Psoas muscle (tissue), 7 donors: ENCODE measurements at regions not wholly inside any gene's neighbourhood (a gene's known extent, or its start where the extent isn't known, plus 50 kb on each side); places are given as distances from the start of the nearest gene placed in this dataset.

Experiments
- ATAC-seq, 4 donors: fragments of 200-7000 bp; cut with Tn5 transposase; one replicate each; pipeline ENCODE4 v1.9.1; 2020; ENCODE audit warnings: moderate library complexity in 3 of 4, mild to moderate bottlenecking in 2 of 4
- DNase-seq, 2 donors: peaks; one replicate each; pipeline ENCODE4 v3.0.0-alpha.2; 2020
- H3K27ac ChIP-seq: fragments of 200-600 bp; one replicate; pipeline ENCODE4 v1.8.0; 2022
- H3K27me3 ChIP-seq, 3 donors: fragments of 200-600 bp in 1 of 3; one replicate each; pipeline versions ENCODE4 v1.6.1 to v1.8.0; 2013 to 2022; ENCODE audit warnings: low read length in 2 of 3, mild to moderate bottlenecking in 2 of 3, moderate library complexity in 1 of 3; ENCODE audit not compliant: insufficient read depth in 3 of 3
- H3K36me3 ChIP-seq, 2 donors: fragments of 200-600 bp in 1 of 2; one replicate each; pipeline versions ENCODE4 v1.6.1 to v1.8.0; 2013 to 2022; ENCODE audit warnings: low read depth in 1 of 2, mild to moderate bottlenecking in 1 of 2, moderate library complexity in 1 of 2; ENCODE audit not compliant: insufficient read depth in 1 of 2
- H3K4me1 ChIP-seq: fragments of 200-600 bp; one replicate; pipeline ENCODE4 v1.8.0; 2022
- H3K4me3 ChIP-seq: fragments of 200-600 bp; one replicate; pipeline ENCODE4 v1.8.0; 2022; ENCODE audit warnings: mild to moderate bottlenecking
- H3K9me3 ChIP-seq: fragments of 200-600 bp; one replicate; pipeline ENCODE4 v1.8.0; 2022
- WGBS, 3 donors: extraction: QIAGEN DNeasy Blood & Tissue Kit; methylation state at CpG; one replicate each; pipeline versions ENCODE4 v1.1.6 to v1.1.7; 2013; 5-methylcytosine and 5-hydroxymethylcytosine counted together
- intact Hi-C, 2 donors: fragments of 100-400 bp; cut with DNase I; formaldehyde crosslinking; loops; one replicate each; pipeline versions ENCODE4 v1.11.0 to v1.14.2; 2022
- TF ChIP-seq, protein P1 (sequence below): fragments of 200-600 bp; IDR thresholded peaks from one replicate; pipeline ENCODE4 v1.8.0; 2022; ENCODE audit warnings: antibody characterized with exemption
- donor health status: healthy with polysubstance abuse.
- donor health status: DM: no; HTN: no; CAD: no; lungs with moderate emphysema.
- donor health status: Bipolar disorder and iron deficiency.
- donor health status: healthy.
- donor health status: DM: yes; HTN: yes; CAD: no.
- donor health status: DM: no; HTN: no; CAD: no.
- donor health status: DM: yes; HTN: yes; CAD: no.

GRCh38 chr13:107461751-107462150 lies 753.6 kb downstream of the LIG4 start:
- no peak for DNase-seq
- no peaks in the 10 kb centered on the region for H3K36me3 ChIP-seq
- no peaks in the 10 kb centered on the region for H3K9me3 ChIP-seq
- WGBS, 3 donors, result 61 to 78% (median 74%) methylated on average over 1 of the region's 1 CpG
- intact Hi-C loops, result no loop called here
- H3K4me1 ChIP-seq, result no peaks in the 10 kb centered on the region
- H3K27ac ChIP-seq, result no peak overlapping the region
- no peak overlapping the region for H3K4me3 ChIP-seq
- TF ChIP-seq, protein P1, sequence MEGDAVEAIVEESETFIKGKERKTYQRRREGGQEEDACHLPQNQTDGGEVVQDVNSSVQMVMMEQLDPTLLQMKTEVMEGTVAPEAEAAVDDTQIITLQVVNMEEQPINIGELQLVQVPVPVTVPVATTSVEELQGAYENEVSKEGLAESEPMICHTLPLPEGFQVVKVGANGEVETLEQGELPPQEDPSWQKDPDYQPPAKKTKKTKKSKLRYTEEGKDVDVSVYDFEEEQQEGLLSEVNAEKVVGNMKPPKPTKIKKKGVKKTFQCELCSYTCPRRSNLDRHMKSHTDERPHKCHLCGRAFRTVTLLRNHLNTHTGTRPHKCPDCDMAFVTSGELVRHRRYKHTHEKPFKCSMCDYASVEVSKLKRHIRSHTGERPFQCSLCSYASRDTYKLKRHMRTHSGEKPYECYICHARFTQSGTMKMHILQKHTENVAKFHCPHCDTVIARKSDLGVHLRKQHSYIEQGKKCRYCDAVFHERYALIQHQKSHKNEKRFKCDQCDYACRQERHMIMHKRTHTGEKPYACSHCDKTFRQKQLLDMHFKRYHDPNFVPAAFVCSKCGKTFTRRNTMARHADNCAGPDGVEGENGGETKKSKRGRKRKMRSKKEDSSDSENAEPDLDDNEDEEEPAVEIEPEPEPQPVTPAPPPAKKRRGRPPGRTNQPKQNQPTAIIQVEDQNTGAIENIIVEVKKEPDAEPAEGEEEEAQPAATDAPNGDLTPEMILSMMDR, result no peak
- ATAC-seq, result no peak
- no peaks in the 10 kb centered on the region for H3K27me3 ChIP-seq

GRCh38 chr13:107459430-107459829 lies 755.9 kb downstream of the LIG4 start:
- WGBS, 3 donors, result 47 to 54% (median 50%) methylated on average over 3 of the region's 3 CpGs
- DNase-seq, result no peak
- intact Hi-C loops, result no loop called here
- Histone ChIP-seq H3K27ac (no peak overlapping the region), H3K36me3 (no peaks in the 10 kb centered on the region), H3K9me3 (no peaks in the 10 kb centered on the region), H3K4me1 (no peaks in the 10 kb centered on the region), H3K4me3 (no peak overlapping the region), H3K27me3 (no peaks in the 10 kb centered on the region)
- ATAC-seq, result no peak
- TF ChIP-seq, protein P1, result no peak

DNA sequence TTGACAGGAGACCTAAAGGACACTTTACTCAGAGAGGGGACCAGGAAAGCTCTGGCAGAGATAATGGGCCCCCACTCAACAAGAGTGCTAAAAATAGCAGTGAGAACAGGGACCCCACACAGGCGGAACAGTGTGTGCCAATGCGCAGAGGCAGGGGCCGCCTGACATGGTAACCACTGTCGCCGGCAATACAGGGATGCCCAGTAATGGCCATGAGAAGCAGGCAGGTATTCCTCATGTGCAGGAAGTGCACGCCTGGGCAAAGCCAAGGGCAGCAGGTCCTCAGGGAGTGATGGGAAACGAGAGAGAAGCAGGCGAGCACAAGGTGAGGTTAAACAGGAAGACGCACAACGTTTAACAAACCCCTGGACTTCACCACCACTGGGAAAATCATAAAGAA lies 757.1 kb downstream of the LIG4 start:
- no peak overlapping the region for H3K27ac ChIP-seq
- TF ChIP-seq, protein P1, result no peak
- intact Hi-C loops, result no loop called here
- no peaks in the 10 kb centered on the region for H3K27me3 ChIP-seq
- H3K4me3 ChIP-seq, result no peak overlapping the region
- WGBS, 3 donors, result 84 to 88% (median 87%) methylated on average over 10 of the region's 10 CpGs
- DNase-seq (no peak), ATAC-seq (no peak)
- no peaks in the 10 kb centered on the region for H3K36me3 ChIP-seq
- H3K9me3 ChIP-seq, result no peaks in the 10 kb centered on the region
- no peaks in the 10 kb centered on the region for H3K4me1 ChIP-seq

DNA sequence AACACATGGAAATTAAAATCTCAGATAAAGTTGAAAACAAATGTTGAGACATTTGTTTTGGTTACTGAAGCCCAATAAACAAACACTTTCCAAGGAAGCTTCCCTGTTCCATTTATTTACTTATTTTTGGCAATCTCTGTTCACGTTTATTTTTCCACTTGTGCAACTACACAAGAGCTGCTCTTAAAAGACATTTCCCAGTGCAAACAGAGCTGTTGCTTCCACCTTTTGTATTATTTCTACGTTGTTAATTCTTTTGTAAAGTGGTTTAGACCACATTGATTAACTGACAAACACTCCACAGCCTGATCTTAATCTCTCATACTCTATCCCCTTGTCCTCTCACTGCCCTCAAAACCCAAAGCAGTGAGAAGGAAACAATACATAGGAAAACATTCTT lies 757.6 kb downstream of the LIG4 start:
- ATAC-seq (no peak), DNase-seq (no peak)
- intact Hi-C loops, result no loop called here
- Histone ChIP-seq H3K36me3 (no peaks in the 10 kb centered on the region), H3K9me3 (no peaks in the 10 kb centered on the region), H3K27ac (no peak overlapping the region), H3K4me3 (no peak overlapping the region), H3K27me3 (no peaks in the 10 kb centered on the region), H3K4me1 (no peaks in the 10 kb centered on the region)
- TF ChIP-seq, protein P1, result no peak
- WGBS, 3 donors, result 33 to 46% (median 43%) methylated on average over 2 of the region's 2 CpGs

DNA sequence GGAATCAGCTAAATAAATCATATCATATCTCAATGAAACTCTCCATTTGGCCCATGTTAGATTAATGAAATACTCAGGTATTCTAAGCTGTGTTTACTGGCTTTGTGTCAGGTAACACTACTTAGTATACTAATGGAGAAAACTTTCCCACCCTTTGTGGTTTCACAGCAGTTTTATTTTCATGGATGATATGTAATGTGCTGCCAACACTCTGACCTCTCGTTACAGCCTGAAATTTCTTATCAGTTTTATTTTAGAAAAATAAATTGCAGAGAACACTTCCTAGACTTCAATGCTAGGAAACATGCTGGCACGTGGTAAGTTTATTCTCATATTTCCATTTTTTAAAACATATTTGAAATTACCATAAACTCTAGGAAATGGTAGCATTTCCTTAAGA lies 758.9 kb downstream of the LIG4 start:
- H3K27ac ChIP-seq, result no peak overlapping the region
- H3K9me3 ChIP-seq, result no peaks in the 10 kb centered on the region
- intact Hi-C loops, result no loop called here
- no peak for DNase-seq
- H3K4me3 ChIP-seq, result no peak overlapping the region
- TF ChIP-seq, protein P1, result no peak
- H3K36me3 ChIP-seq, result no peaks in the 10 kb centered on the region
- no peaks in the 10 kb centered on the region for H3K27me3 ChIP-seq
- no peak for ATAC-seq
- no peaks in the 10 kb centered on the region for H3K4me1 ChIP-seq
- WGBS, 3 donors, result 54 to 65% (median 60%) methylated on average over 2 of the region's 2 CpGs
